Activated T-cell treated with anti-CD3 and anti-CD28 coated beads for 4 hours (primary cell): ENCODE measurements at regions not wholly inside any gene's neighbourhood (a gene's known extent, or its start where the extent isn't known, plus 50 kb on each side); places are given as distances from the start of the nearest gene placed in this dataset.

Experiments
- DNase-seq: peaks from one replicate; pipeline ENCODE4 v3.0.0-alpha.2; 2020

- no peak for DNase-seq
These were observed 537.3 kb upstream of the TGFBR2 start for GRCh38 chr3:30069056-30069455.

GRCh38 chr3:30073040-30073439, 533.4 kb upstream of the TGFBR2 start:
- no peak for DNase-seq

- no peak for DNase-seq
These were observed 532.8 kb upstream of the TGFBR2 start for GRCh38 chr3:30073622-30074021.

GRCh38 chr3:30075514-30075913, 530.9 kb upstream of the TGFBR2 start:
- DNase-seq: no peak

- no peak for DNase-seq
These were observed 529.5 kb upstream of the TGFBR2 start for GRCh38 chr3:30076899-30077298.

GRCh38 chr3:30077746-30078145, 528.7 kb upstream of the TGFBR2 start:
- no peak for DNase-seq

- no peak for DNase-seq
These were observed 527.7 kb upstream of the TGFBR2 start for GRCh38 chr3:30078736-30079135.

- DNase-seq: no peak
These were observed 524.5 kb upstream of the TGFBR2 start for GRCh38 chr3:30081904-30082303.

GRCh38 chr3:30082652-30083051, 523.7 kb upstream of the TGFBR2 start:
- no peak for DNase-seq

GRCh38 chr3:30083315-30083714, 523.1 kb upstream of the TGFBR2 start:
- DNase-seq: no peak

GRCh38 chr3:30084316-30084715, 522.1 kb upstream of the TGFBR2 start:
- DNase-seq: no peak

- no peak for DNase-seq
These were observed 521.4 kb upstream of the TGFBR2 start for GRCh38 chr3:30084971-30085403.

- no peak for DNase-seq
These were observed 520.9 kb upstream of the TGFBR2 start for GRCh38 chr3:30085486-30085885.

- no peak for DNase-seq
These were observed 514.7 kb upstream of the TGFBR2 start for GRCh38 chr3:30091686-30092085.

GRCh38 chr3:30097022-30097650, 509.3 kb upstream of the TGFBR2 start:
- DNase-seq: no peak

- no peak for DNase-seq
These were observed 508.2 kb upstream of the TGFBR2 start for GRCh38 chr3:30098243-30098642.

- no peak for DNase-seq
These were observed 507.5 kb upstream of the TGFBR2 start for GRCh38 chr3:30098653-30099455.

GRCh38 chr3:30102356-30102755, 504.0 kb upstream of the TGFBR2 start:
- no peak for DNase-seq

- DNase-seq: no peak
These were observed 503.2 kb upstream of the TGFBR2 start for GRCh38 chr3:30103186-30103585.

GRCh38 chr3:30107531-30107930, 498.9 kb upstream of the TGFBR2 start:
- DNase-seq: no peak

GRCh38 chr3:30112411-30112810, 494.0 kb upstream of the TGFBR2 start:
- no peak for DNase-seq

- DNase-seq: no peak
These were observed 493.4 kb upstream of the TGFBR2 start for GRCh38 chr3:30112902-30113484.

GRCh38 chr3:30113906-30114305, 492.5 kb upstream of the TGFBR2 start:
- no peak for DNase-seq

GRCh38 chr3:30114918-30115317, 491.5 kb upstream of the TGFBR2 start:
- DNase-seq: no peak
